CD4-positive, alpha-beta T cell (primary cell): ENCODE measurements at regions not wholly inside any gene's neighbourhood (a gene's known extent, or its start where the extent isn't known, plus 50 kb on each side); places are given as distances from the start of the nearest gene placed in this dataset.

ENCODE experiments used
- ATAC-seq: fragments of 200-7000 bp; cut with Tn5 transposase; one replicate; pipeline ENCODE4 v1.10.0; 2022; ENCODE audit warnings: mild to moderate bottlenecking; ENCODE audit not compliant: poor library complexity
- CTCF ChIA-PET: fragments of 350-600 bp; sonication (Branson Sonifier 250); formaldehyde crosslinking; loops from one replicate; lab custom pipeline; 2021; ENCODE audit warnings: antibody characterized with exemption, inconsistent platforms; lab: Charles Lee
- POLR2A ChIA-PET: fragments of 350-600 bp; sonication (Branson Sonifier 250); formaldehyde crosslinking; loops from one replicate; lab custom pipeline; 2021; ENCODE audit warnings: antibody characterized with exemption, inconsistent platforms; lab: Charles Lee
- DNase-seq, 14 experiments: peaks; one replicate each; pipeline ENCODE4 v3.0.0-alpha.2; 2013 to 2020; ENCODE audit warnings: mixed read lengths in 2 of 14
- H3K27ac ChIP-seq, 2 donors: one replicate each; pipeline versions ENCODE4 v1.5.1 to v1.7.0; 2013; ENCODE audit warnings: low read length in 2 of 2, low read depth in 1 of 2, mild to moderate bottlenecking in 1 of 2
- H3K27me3 ChIP-seq, 2 experiments: 1 replicate in 1 of 2; 2 replicates in 1 of 2; pipeline versions ENCODE4 v1.6.1 to v1.7.0; 2013; ENCODE audit warnings: low read length in 2 of 2, control low read depth in 1 of 2, mild to moderate bottlenecking in 1 of 2, moderate library complexity in 1 of 2; ENCODE audit not compliant: insufficient read depth in 2 of 2, control insufficient read depth in 1 of 2
- H3K36me3 ChIP-seq: one replicate; pipeline ENCODE4 v1.6.1; 2013; ENCODE audit warnings: low read length, control low read depth; ENCODE audit not compliant: insufficient read depth
- H3K4me1 ChIP-seq: one replicate; pipeline ENCODE4 v1.6.1; 2013; ENCODE audit warnings: low read length, control low read depth; ENCODE audit not compliant: insufficient read depth
- H3K4me3 ChIP-seq: one replicate; pipeline ENCODE4 v1.5.1; 2013; ENCODE audit warnings: mild to moderate bottlenecking, low read length, moderate library complexity
- H3K9me3 ChIP-seq, 2 experiments: 1 replicate in 1 of 2; 2 replicates in 1 of 2; pipeline versions ENCODE4 v1.6.1 to v1.7.0; 2013; ENCODE audit warnings: low read length in 2 of 2, mild to moderate bottlenecking in 2 of 2, control low read depth in 1 of 2, moderate library complexity in 1 of 2; ENCODE audit not compliant: control insufficient read depth in 1 of 2, insufficient read depth in 1 of 2
- H3K27ac Mint-ChIP-seq: one replicate; pipeline ENCODE4 v1.8.0; 2020; ENCODE audit warnings: mixed read lengths
- H3K27me3 Mint-ChIP-seq: one replicate; pipeline ENCODE4 v1.8.0; 2021; ENCODE audit warnings: mixed read lengths
- H3K36me3 Mint-ChIP-seq: one replicate; pipeline ENCODE4 v1.8.0; 2021; ENCODE audit warnings: low read depth, mixed read lengths
- H3K4me1 Mint-ChIP-seq: one replicate; pipeline ENCODE4 v1.8.0; 2021; ENCODE audit warnings: low read depth, mixed read lengths
- H3K4me3 Mint-ChIP-seq: one replicate; pipeline ENCODE4 v1.8.0; 2020; ENCODE audit warnings: mild to moderate bottlenecking, mixed read lengths
- H3K9me3 Mint-ChIP-seq: one replicate; pipeline ENCODE4 v1.8.0; 2020; ENCODE audit warnings: mixed read lengths
- CTCF ChIP-seq: fragments of 200-600 bp; IDR thresholded peaks from one replicate; pipeline ENCODE4 v1.8.0; 2022; ENCODE audit warnings: antibody characterized with exemption, mild to moderate bottlenecking
- intact Hi-C, 2 experiments: fragments of 100-400 bp; cut with DNase I in 1 of 2; cut with micrococcal nuclease in 1 of 2; formaldehyde crosslinking; loops; one replicate each; pipeline versions ENCODE4 v1.15.1 to v1.9.0; 2023 to 2025; cut with DNase I, micrococcal nuclease

- no peak for ATAC-seq
- no peaks in the 10 kb centered on the region for H3K4me1 Mint-ChIP-seq
- Histone ChIP-seq H3K4me3 (no peak overlapping the region), H3K9me3 (no peaks in the 10 kb centered on the region), H3K27me3 (no peaks in the 10 kb centered on the region), H3K36me3 (no peaks in the 10 kb centered on the region), H3K27ac (no peak overlapping the region), H3K4me1 (no peaks in the 10 kb centered on the region)
- no peak for DNase-seq
- H3K4me3 Mint-ChIP-seq, result no peak overlapping the region
- H3K27me3 Mint-ChIP-seq, result no peaks in the 10 kb centered on the region
- POLR2A ChIA-PET, result no interaction called here
- no peaks in the 10 kb centered on the region for H3K36me3 Mint-ChIP-seq
- H3K9me3 Mint-ChIP-seq, result no peaks in the 10 kb centered on the region
- TF ChIP-seq CTCF, result no peak
- intact Hi-C loops, result no loop called here
- CTCF ChIA-PET, result no interaction called here
- H3K27ac Mint-ChIP-seq, result no peak overlapping the region
Measured at GRCh38 chr14:42001431-42001830, 394.8 kb downstream of the LRFN5 start.

- H3K27me3 Mint-ChIP-seq, result no peaks in the 10 kb centered on the region
- DNase-seq (no peak), ATAC-seq (no peak)
- ChIA-PET CTCF (no interaction called here), POLR2A (no interaction called here)
- Histone ChIP-seq H3K27ac (no peak overlapping the region), H3K36me3 (no peaks in the 10 kb centered on the region), H3K9me3 (no peaks in the 10 kb centered on the region), H3K4me3 (no peak overlapping the region), H3K4me1 (no peaks in the 10 kb centered on the region), H3K27me3 (no peaks in the 10 kb centered on the region)
- no peak overlapping the region for H3K4me3 Mint-ChIP-seq
- no peaks in the 10 kb centered on the region for H3K4me1 Mint-ChIP-seq
- H3K36me3 Mint-ChIP-seq, result no peaks in the 10 kb centered on the region
- intact Hi-C loops, result no loop called here
- H3K9me3 Mint-ChIP-seq, result no peaks in the 10 kb centered on the region
- no peak overlapping the region for H3K27ac Mint-ChIP-seq
- TF ChIP-seq CTCF, result no peak
Measured at GRCh38 chr14:42000450-42000849, 393.8 kb downstream of the LRFN5 start.

- Histone ChIP-seq H3K27me3 (no peaks in the 10 kb centered on the region), H3K9me3 (no peaks in the 10 kb centered on the region), H3K4me1 (no peaks in the 10 kb centered on the region), H3K27ac (no peak overlapping the region), H3K36me3 (no peaks in the 10 kb centered on the region), H3K4me3 (no peak overlapping the region)
- no peak for TF ChIP-seq CTCF
- H3K4me3 Mint-ChIP-seq, result no peak overlapping the region
- H3K27ac Mint-ChIP-seq, result no peak overlapping the region
- no peaks in the 10 kb centered on the region for H3K9me3 Mint-ChIP-seq
- DNase-seq, result no peak
- CTCF ChIA-PET, result no interaction called here
- intact Hi-C loops, result no loop called here
- POLR2A ChIA-PET, result no interaction called here
- no peaks in the 10 kb centered on the region for H3K27me3 Mint-ChIP-seq
- ATAC-seq, result no peak
- H3K36me3 Mint-ChIP-seq, result no peaks in the 10 kb centered on the region
- H3K4me1 Mint-ChIP-seq, result no peaks in the 10 kb centered on the region
Measured at GRCh38 chr14:41993687-41994086, 387.0 kb downstream of the LRFN5 start.
